Lung microvascular endothelial cell (primary cell): ENCODE measurements at regions not wholly inside any gene's neighbourhood (a gene's known extent, or its start where the extent isn't known, plus 50 kb on each side); places are given as distances from the start of the nearest gene placed in this dataset.
"Not testable (repeated sequence)": the region's sequence is repeated elsewhere in the genome, so short reads cannot be mapped to it uniquely, and the experiment has no call there.

ENCODE experiments used
- DNase-seq, 2 donors: peaks; one replicate each; pipeline versions ENCODE4 v3.0.0 to v3.0.0-alpha.2; 2010; ENCODE audit warnings: low read depth in 2 of 2

DNA sequence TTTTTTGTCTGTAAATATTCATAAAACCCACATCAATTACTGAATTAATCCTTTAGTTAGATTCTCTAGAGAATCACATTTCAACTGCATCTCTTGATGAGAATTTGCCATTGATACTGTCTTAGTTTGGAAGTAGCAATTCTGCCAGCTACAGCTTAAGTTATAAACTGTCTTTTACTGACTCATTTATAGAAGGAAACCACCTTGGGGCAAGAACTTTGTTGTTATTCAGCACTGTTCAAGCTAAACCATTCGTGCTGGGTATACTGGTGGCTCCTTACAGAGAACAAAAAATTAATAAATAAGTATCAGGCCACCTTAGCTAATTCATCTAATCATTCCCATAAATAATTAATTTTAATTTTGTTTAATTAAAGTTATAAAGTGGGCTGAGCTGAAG, 1082.6 kb upstream of the CELF4 start:
- DNase-seq, result no peak

DNA sequence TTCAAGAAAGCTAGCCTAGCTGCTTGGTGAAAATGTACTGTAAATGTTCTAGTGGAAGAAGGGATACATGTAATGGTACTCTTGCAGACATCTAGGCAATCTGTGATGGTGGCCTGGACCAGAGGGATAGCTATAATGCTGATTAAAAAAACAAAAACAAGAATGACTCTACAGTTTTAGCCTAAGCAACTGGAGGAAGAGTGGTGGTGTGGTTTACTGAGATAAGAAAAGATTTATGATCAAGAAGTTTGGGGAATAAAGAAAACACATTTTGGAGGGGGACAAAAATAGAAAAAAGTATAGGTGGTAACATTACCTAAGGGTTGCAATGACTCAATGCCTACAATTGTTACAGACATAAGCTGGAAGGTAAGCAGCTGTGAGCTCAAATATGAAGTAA, 1080.7 kb upstream of the CELF4 start:
- no peak for DNase-seq

DNA sequence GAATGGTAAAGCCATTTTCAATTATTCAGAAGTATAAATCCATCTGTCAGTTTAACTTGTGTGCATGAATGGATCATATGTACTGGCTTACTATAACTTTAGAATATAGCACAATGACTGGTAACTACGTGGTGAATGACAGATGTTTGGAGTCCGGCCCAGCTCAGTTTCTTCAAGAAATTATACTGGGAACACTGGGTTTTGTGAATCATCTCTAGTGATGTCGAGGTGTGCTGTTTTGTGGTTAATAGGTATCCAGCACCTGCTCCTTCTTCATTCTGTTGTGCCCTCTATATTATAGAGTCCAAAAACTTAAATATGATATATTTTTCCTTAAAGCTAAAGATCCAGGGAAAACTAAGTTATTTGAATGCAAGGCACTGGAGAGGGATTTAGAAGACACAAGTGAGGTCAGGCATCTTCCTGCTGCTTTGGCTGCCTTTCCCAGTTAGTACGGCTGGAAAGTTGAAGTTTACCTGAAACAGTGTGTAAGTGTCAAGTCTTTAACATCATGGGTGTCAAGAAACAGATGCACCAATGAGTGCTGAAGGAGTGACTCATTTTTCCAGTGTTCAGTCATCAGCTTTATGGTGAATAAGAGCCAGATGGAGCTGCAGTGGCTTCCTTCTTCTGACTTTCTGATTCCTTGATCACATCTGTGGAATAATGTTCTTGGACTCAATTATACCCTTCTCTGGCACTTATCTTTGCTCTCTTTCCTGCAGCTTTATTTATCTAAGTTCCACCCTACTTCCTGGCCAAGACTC, 1079.5 kb upstream of the CELF4 start:
- no peak for DNase-seq

DNA sequence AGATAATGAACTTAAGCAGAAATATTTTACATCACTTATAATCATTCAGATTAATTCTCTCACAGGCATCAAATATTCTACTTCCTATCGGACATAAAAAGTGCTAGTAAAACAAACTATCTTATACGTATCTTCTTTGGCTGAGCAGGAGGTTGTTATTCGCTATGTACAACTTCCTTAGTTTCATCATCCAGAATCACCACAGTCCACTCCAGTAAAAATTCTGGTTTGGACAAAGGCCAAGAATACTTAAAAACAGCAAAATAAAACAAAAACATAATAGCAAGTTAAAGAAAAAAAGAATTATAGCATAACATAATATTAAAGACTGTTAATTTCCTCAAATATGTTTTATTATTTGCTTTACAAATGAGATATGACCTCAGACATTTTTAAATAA, 1077.1 kb upstream of the CELF4 start:
- DNase-seq, result no peak

DNA sequence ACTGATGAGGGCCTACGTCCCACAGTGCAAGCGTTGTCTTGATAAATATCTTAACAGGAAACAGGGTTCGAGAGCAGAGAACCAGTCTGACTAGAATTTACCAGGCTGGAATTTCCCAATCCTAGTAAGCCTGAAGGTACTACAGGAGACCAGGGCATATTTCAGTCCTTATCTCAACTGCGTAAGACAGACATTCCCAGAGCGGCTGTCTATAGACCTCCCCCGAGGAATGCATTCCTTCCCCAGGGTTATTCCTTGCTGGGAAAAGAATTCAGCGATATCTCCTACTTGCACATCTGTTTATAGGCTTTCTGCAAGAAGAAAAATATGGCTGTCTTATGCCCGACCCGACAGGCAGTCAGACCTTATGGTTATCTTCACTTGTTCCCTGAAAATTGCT, 1074.1 kb upstream of the CELF4 start:
- not testable (repeated sequence) for DNase-seq

DNA sequence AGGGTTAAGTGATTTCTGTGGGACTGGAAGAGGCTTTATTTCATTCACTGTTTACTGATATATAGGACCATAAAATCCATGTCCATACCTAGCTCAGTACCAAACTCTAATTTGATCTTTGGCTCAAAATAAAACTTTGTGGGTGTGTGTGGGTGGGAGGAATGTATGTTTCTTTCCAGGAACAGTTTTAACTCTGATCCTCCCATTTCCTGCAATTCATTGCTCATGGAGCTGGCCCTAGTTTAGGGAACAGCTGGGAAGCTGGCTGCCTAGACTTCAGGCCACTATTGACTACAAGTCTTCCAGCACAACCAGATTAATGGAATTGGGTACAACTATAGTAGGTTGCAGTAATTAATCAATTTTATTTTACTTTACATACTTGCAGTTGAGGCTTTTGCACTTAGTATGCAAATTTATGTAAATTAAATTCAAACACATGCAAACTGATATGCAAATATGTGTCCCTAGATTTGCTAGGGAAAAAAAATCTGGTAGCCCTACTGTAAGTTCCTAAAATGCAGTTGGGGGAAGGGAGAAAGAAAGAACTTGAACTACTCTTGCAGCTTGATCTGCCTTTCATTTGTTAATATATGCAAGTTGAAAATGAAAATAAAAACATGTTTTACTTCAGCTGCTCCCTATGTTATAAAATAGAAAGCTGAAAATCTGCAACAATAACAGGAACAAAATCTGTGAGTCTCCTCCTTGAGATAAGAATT, 1070.3 kb upstream of the CELF4 start:
- no peak for DNase-seq

DNA sequence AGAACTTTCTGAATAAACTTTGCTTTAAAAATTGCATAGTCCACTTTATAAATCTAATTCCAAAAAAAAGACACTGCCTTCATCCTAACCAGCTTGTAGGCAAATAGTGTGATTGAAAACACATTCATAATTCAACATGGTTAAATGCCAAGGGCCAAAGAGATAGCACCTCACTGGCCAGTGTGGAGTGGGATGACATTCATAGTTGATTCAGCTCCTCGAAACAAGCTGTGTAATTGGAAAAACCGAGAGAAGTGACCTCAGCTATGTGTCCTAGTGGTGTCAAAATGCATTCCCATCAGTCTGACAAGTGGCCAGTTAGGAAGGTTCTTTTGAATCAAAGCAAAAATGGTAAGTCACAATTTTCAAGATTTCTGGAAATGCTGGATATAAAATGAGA, 1068.5 kb upstream of the CELF4 start:
- no peak for DNase-seq

DNA sequence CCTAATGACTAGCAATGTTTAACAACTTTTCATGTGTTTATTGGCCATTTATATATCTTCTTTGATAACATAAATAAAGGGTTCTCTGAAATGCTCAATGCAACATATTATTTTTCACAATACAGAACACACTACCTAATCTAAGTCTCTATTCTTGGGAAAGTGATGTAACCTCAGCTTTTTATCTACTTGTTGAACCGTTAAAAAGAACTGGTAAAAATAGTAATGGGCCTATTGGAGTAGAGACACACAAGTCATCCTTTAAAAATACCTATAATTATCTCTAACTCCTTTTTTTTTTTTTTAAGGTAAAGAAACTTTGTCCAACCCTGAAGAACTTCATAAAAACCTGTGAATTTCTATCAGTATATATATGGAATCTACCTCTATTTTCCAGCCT, 1067.7 kb upstream of the CELF4 start:
- no peak for DNase-seq

DNA sequence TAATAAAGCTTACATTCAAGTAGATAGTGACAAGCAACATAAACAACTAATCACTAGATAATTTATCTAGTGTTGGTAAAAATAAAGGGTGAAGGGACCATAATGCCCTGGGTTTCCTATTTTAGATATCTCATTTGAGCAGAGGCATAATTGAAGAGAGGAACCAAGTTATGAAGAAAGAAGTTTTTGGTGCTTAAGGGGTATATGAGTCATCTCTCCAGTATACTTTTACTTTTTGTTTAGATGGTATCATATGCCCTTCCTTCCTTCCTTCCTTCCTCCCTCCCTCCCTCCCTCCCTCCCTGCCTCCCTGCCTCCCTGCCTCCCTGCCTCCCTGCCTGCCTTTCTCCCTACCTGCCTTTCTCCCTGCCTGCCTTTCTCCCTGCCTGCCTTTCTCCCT, 1053.5 kb upstream of the CELF4 start:
- peak in 1 of 2 donors; percentile 1 for DNase-seq

DNA sequence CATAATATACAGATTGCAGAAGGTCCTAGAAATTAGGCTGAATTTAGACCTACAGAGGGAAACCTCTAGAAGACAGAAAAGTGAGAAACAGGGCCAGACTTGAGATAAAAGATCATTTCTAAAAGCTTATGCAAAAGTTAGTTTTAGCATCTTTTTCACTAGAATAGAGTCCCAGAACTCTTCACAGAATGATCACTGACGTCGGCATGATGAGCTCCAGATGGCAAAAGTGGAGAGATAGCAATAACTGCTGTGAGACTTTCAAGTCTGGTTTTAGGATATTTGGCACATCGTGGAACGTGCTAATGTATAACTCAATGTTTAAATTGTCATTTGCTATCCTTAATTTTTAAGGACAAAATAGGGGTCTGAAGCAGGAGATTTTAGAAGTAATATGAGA, 1050.7 kb upstream of the CELF4 start:
- DNase-seq, result no peak

DNA sequence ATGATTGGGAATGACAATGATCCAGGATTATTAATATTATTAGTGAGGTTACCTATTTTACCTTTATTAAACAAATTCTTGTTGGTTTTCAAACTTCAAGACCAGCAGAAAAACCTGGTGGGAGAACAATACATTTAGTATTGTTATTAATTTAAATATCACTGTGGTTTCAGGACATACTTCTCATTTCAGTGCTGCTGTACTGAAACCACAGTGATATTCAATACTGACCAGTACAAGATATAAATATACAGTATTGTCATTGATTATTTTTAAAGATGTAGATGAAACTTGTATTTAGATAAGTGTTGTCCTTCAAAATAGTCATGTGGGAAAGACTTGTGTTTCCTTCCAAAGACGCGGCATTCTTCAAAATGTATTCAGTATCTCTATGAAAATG, 1047.3 kb upstream of the CELF4 start:
- no peak for DNase-seq

DNA sequence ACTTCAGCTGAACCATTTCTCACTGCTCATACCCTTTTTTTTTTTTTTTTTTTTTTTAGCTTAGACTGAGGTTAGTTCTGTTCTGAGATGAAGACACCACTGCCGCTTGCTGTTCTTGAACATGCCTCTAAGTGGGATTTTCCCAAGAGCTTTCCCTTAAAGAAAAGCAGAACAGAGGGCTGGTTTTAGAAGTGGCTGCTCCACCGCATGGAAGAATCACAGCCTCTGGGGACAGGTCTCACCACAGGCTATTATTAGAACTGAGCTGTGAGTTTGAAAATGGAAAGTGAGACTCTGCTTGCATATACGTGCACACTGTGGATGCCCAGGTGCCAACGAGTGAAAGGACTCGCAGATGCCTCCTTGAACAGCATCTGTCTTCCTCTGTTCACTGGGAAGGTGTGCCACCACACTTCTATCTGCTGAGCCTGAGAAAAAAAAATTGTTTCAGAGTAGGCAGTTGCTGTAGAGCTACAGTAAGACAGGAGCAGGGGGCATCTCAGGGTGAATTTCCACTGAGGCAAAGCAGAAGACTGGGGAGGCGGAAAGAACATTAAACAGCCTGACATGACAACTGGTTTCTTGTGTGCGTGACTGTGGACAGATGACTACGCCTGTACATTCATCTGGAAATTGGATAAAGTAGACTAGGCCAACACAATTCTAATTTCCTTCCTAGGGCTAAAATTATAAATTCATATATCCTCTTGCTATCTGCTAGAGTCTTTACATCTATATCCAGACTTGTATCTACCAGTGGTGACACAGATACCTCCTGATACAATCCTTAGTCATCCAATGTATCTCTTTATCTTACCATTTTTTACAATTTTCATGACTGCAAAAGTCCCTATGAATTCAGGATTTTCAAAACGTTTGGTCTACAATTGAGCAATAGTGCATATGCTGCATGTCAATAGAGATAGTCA, 1045.7 kb upstream of the CELF4 start:
- DNase-seq, result no peak

DNA sequence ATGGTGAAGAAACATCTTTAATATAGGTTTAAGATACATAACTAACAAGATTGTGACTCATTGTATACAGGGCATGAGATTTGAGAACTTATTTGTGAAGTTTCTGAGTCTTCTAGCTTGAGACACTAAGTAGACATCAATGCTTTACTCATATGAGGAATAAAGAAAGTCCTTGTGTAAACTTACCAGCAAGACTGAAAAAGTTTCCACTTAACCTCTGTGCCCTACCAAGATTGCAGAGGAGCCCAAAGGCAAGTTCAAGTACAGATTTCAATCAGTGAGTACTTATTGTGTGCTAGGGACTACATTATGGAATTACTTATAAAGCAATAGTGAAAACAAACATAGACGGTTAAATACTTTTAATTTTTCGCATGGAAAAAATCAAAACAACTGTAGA, 1041.2 kb upstream of the CELF4 start:
- no peak for DNase-seq

DNA sequence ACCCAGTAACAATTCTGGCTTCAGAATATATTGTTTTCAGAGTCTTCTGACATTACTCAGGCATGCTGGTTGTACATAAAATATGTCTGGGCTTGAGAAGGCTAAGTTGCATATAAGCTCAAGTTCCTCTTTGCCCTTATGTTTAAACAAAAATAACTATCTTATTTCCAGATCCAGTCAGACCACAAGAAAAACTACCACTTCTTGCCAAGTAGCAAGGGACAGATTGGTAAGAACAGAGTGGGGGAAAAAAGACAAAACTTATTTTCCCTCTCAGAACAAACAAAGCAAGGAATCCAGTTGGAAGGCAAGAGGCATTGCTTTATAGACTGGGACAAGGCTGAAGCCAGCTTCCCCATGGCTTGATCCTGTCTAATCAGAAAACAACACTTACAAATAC, 1036.7 kb upstream of the CELF4 start:
- DNase-seq, result no peak

DNA sequence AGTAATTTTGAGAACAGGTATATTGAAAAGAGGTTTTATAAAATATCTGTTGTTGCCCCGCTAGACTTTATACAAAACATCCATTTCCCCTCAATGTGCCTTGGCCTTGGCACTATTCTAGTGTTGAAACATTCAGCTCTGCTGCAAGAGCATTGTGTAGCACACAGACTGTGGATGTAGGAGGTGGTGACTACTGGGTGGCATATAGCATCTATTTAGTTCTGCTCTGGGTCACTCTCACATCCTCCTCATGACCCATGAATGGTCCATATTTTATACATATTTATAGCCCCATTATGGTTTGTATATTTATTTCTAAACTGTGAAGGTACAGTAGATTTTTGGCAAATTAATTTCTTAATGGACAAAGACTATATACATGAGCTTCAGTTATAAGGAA, 1022.0 kb upstream of the CELF4 start:
- DNase-seq, result no peak

DNA sequence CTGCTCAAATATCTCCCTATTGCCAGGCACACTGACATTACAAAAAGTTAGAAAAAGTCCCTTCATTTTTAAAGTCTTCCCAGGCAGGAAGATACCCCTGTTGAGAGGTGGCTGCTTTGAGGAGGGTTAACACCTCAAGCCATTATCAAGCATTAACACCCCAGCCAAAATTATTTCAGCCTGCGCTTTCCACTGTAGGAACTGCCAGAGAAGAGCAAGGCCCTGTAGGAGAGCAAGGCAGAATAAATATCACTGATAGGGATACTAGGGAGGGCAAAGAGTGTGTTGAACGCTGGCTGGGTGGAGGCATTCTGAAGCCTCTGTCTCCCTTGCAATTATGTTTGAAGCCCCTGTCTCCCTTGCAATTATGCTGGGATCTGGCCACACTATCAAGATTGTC, 1020.7 kb upstream of the CELF4 start:
- DNase-seq, result no peak

DNA sequence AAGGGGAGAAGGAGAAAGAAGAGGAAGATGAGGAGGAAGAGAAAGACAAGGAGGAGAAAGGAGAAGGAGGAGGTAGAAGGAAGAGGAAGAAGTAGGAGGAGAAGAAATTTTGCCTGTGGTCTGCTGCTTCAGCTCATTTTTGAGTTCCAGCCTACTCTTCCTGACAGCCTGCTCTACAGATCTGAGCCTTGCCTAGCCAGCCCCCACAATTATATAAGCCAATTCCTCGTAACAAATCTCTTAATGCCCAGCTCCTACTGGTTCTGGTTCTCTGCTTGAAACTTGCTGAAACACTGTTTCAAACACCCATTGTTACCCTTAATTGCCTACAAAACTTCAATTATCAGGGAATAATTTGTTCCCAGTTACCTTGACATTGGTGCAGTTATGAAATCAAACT, 1014.2 kb upstream of the CELF4 start:
- DNase-seq, result no peak

DNA sequence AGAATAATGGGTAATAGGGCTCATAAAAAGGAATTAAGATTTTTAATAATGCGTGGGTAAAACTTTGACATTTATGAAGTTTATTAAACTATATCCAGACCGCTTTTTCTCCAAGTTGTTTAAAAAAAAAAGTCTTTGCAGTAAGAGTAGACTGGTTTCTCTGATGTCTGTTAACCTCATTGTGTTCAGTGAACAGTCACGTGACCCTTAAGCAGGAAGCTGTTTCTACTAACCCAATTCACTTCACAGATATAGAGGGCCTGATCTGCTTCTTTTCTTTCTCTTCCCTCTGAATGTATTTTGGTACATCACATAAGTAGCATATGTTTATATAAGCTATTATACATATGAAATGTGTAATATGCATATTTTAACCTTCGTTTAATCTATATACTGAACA, 1011.3 kb upstream of the CELF4 start:
- no peak for DNase-seq

DNA sequence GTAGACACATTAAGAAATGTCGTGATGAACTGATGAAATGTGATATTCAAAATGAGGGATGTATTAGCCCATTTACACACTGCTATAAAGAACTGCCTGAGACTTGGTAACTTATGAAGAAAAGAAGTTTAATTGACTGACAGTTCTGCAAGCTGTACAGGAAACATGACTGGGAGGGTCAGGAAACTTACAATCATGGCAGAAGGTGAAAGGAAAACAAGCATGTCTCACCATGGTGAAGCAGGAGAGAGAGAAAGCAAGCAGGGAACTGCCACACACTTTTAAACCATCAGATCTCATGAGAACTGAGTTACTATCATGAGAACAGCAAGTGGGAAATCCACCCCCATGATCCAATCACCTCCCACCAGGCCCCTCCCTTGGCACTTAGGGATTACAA, 1010.8 kb upstream of the CELF4 start:
- DNase-seq, result no peak

DNA sequence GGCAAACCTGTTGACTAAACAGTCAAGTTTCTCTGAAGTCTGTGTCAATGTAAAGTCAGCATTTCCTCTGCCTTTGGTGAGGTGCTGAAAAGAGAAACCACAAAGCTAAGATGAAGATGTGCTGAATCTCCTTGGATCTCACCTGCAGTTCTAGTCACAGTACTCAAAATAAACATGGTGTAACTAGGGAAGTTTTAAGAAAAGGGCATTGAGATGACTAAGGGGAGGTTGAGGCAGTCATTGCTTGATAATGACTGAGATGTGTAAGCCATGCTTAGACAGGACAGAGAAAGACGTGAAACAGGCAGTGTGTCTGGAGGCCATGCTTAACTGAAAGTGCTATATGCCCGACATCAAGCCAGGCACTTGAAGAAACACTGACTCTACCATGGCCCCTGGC, 1010.0 kb upstream of the CELF4 start:
- DNase-seq, result no peak

DNA sequence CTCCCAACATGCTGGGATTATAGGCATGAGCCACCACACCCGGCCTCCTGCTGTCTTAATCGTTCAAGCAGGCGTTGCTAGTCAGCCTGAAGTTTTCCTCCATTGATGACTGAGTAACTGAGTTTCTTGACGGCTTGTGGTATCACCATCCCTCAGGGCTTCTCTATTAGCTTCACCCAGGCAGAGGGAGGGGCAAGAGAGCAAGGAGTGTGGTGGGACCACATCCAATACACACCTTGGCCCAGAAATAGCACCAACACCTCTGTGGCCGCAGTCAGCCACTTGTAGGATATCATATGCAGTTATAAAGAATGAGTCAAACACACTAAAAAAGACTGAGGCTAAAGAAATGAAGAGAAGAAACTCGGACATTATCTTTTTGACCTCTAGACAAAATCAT, 1009.4 kb upstream of the CELF4 start:
- DNase-seq, result no peak

DNA sequence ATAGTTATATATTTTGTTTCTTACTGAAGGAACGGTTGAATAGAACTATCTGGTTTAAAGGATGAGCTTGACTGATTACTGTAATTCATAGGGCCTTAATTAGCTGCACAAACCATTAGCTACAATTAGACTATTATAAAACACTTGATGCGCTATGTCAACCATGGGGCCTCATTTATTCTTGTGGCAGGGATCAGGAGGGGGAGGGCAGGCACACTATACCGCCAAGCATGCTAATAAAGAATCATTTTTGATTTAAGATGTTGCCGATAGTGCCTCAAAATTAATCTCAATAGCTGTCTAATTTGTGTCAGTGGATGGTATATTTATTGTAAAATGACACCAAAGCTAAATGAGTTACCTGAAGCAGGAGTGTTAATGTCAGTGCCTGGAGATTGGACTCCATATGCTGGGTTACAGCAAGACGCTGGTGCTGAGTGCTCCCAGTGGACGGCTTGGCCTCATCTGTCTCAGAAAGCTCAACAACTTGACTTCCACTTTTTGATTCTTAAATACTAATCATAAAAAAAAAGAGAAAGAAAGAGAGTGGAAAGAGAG, 1007.0 kb upstream of the CELF4 start:
- no peak for DNase-seq
